OCI-LY7 (cell line): ENCODE measurements at regions not wholly inside any gene's neighbourhood (a gene's known extent, or its start where the extent isn't known, plus 50 kb on each side); places are given as distances from the start of the nearest gene placed in this dataset.

Source experiments
- BruUV-seq: library from RNA; stranded (reverse); fragments of 400-500 nt; replicated peaks from 2 replicates; lab custom pipeline; 2021; lab: Mats Ljungman, UMichigan
- CTCF ChIA-PET: fragments of 300-600 bp; sonication (Branson Sonifier 250); formaldehyde crosslinking; loops from one replicate; lab custom pipeline; 2022; ENCODE audit warnings: antibody characterized with exemption; ENCODE audit not compliant: unreplicated experiment; lab: Charles Lee
- POLR2A ChIA-PET: fragments of 300-600 bp; sonication (Branson Sonifier 250); formaldehyde crosslinking; loops from one replicate; lab custom pipeline; 2022; ENCODE audit warnings: antibody characterized with exemption; lab: Charles Lee
- DNase-seq: peaks from one replicate; pipeline ENCODE4 v3.0.0-alpha.2; 2015; ENCODE audit warnings: low spot score
- H2AFZ ChIP-seq: fragments of 200-600 bp; sonication (generic), shearing (Covaris generic); 2 replicates; pipeline ENCODE4 v1.6.1; 2014; ENCODE audit warnings: mild to moderate bottlenecking, antibody characterized with exemption, low read length, moderate library complexity
- H3K27ac ChIP-seq: fragments of 200-600 bp; sonication (generic); 2 replicates; pipeline ENCODE4 v1.5.1; 2014; ENCODE audit warnings: mixed run types, low read depth, mild to moderate bottlenecking, moderate library complexity, low read length, inconsistent platforms; ENCODE audit not compliant: poor library complexity, severe bottlenecking
- H3K36me3 ChIP-seq: fragments of 200-600 bp; sonication (generic); 2 replicates; pipeline ENCODE4 v1.6.1; 2014; ENCODE audit warnings: mild to moderate bottlenecking, antibody characterized with exemption, low read length, moderate library complexity, mixed read lengths; ENCODE audit not compliant: insufficient read depth
- H3K4me1 ChIP-seq: fragments of 200-600 bp; sonication (generic); 2 replicates; pipeline ENCODE4 v1.5.1; 2014; ENCODE audit warnings: mild to moderate bottlenecking, low read length; ENCODE audit not compliant: insufficient read depth, poor library complexity, severe bottlenecking
- H3K4me2 ChIP-seq: fragments of 200-600 bp; sonication (generic); 2 replicates; pipeline ENCODE4 v1.6.1; 2014; ENCODE audit warnings: mild to moderate bottlenecking, low read length
- H3K4me3 ChIP-seq: fragments of 200-600 bp; sonication (generic); 2 replicates; pipeline ENCODE4 v1.5.1; 2014; ENCODE audit warnings: mild to moderate bottlenecking, low read depth, low read length; ENCODE audit not compliant: poor library complexity, severe bottlenecking
- H3K79me2 ChIP-seq: fragments of 200-600 bp; sonication (generic); 2 replicates; pipeline ENCODE4 v1.6.1; 2016; ENCODE audit warnings: low read depth, mild to moderate bottlenecking, low read length, moderate library complexity, mixed read lengths; ENCODE audit not compliant: insufficient read depth
- H3K9me2 ChIP-seq: fragments of 200-600 bp; sonication (generic); 2 replicates; pipeline ENCODE4 v1.6.1; 2016; ENCODE audit warnings: mild to moderate bottlenecking, low read length, mixed read lengths; ENCODE audit not compliant: insufficient read depth
- H3K9me3 ChIP-seq: fragments of 200-600 bp; sonication (generic); 2 replicates; pipeline ENCODE4 v1.6.1; 2014; ENCODE audit warnings: mild to moderate bottlenecking, mixed run types, low read length, mixed read lengths
- H4K20me1 ChIP-seq: fragments of 200-600 bp; sonication (generic); 2 replicates; pipeline ENCODE4 v1.6.1; 2014; ENCODE audit warnings: mild to moderate bottlenecking, antibody characterized with exemption, low read length, moderate library complexity, mixed read lengths; ENCODE audit not compliant: insufficient read depth
- EZH2phosphoT487 ChIP-seq: fragments of 200-600 bp; sonication (generic); IDR thresholded peaks from 2 replicates; pipeline ENCODE4 v1.6.1; 2018; ENCODE audit warnings: low read depth, borderline replicate concordance, mild to moderate bottlenecking, mixed run types, antibody characterized with exemption, low read length, moderate library complexity, mixed read lengths
- intact Hi-C: fragments of 100-400 bp; cut with micrococcal nuclease; formaldehyde crosslinking; loops from one replicate; pipeline ENCODE4 v1.10.0; 2022; ENCODE audit not compliant: unreplicated experiment
- TF ChIP-seq, protein P1 (sequence below): fragments of 200-600 bp; sonication (generic); conservative IDR thresholded peaks from 2 replicates; pipeline ENCODE4 v1.5.1; 2014; ENCODE audit warnings: mild to moderate bottlenecking, antibody characterized with exemption, low read length, moderate library complexity, mixed read lengths

DNA sequence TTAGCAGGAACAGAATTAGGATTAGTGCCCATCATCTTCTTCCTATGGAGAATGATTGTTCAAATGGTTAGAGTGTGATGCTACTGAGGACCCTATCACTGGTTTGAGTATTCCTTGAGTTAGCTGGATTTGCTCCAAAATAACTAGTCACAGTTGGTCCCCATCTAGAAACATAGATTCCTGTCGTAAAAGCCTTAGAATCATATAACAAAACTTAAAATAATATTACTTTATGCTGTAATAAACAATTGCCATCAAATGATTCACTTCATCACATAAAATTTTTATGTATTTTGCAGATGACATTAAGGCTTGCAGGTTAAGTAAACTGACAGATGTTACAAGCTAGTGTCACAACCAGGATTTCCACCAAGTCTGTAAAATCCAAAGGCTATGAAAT, 209.8 kb downstream of the CCER1 start:
- Histone ChIP-seq H3K4me2 (no peak overlapping the region), H2AFZ (no peak overlapping the region), H3K9me3 (no peaks in the 10 kb centered on the region), H4K20me1 (no peaks in the 10 kb centered on the region), H3K36me3 (no peaks in the 10 kb centered on the region), H3K4me3 (no peak overlapping the region), H3K4me1 (no peaks in the 10 kb centered on the region), H3K79me2 (no peaks in the 10 kb centered on the region), H3K27ac (no peak overlapping the region), H3K9me2 (no peaks in the 10 kb centered on the region)
- intact Hi-C loops = no loop called here
- BruUV-seq = no TSS peak
- TF ChIP-seq EZH2phosphoT487 = no peak
- TF ChIP-seq, protein P1, sequence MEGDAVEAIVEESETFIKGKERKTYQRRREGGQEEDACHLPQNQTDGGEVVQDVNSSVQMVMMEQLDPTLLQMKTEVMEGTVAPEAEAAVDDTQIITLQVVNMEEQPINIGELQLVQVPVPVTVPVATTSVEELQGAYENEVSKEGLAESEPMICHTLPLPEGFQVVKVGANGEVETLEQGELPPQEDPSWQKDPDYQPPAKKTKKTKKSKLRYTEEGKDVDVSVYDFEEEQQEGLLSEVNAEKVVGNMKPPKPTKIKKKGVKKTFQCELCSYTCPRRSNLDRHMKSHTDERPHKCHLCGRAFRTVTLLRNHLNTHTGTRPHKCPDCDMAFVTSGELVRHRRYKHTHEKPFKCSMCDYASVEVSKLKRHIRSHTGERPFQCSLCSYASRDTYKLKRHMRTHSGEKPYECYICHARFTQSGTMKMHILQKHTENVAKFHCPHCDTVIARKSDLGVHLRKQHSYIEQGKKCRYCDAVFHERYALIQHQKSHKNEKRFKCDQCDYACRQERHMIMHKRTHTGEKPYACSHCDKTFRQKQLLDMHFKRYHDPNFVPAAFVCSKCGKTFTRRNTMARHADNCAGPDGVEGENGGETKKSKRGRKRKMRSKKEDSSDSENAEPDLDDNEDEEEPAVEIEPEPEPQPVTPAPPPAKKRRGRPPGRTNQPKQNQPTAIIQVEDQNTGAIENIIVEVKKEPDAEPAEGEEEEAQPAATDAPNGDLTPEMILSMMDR = no peak
- POLR2A ChIA-PET = interaction anchor here (0.6 kb wide), 1 partner anchor 78 kb away, joined by 4 read pairs; no protein-coding TSS in a partner anchor
- no peak for DNase-seq
- CTCF ChIA-PET = no interaction called here

DNA sequence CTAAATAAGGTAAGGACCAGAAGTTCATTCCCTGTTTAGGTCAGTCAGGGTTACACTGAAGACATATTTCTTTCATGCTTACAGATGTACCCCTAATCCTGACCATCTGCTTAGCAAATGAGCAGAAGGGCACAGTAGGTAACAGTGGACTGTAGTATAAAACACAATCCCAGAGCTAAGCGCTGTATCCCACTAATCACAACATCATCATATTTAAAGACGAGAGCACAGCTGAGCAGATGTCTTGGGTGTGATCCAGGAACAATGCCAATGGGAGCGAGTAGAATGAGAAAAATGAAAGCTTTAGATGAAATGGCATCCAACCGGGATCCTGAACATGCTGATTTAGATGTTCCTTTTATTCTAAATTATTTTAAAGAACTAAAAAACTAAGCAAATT, 213.4 kb downstream of the CCER1 start:
- no TSS peak for BruUV-seq
- Histone ChIP-seq H3K9me3 (no peaks in the 10 kb centered on the region), H3K4me2 (no peak overlapping the region), H3K9me2 (no peaks in the 10 kb centered on the region), H3K4me1 (no peaks in the 10 kb centered on the region), H3K79me2 (no peaks in the 10 kb centered on the region), H3K36me3 (no peaks in the 10 kb centered on the region), H2AFZ (no peak overlapping the region), H3K4me3 (no peak overlapping the region), H3K27ac (no peak overlapping the region), H4K20me1 (no peaks in the 10 kb centered on the region)
- intact Hi-C loops = no loop called here
- ChIA-PET POLR2A (no interaction called here), CTCF (no interaction called here)
- TF ChIP-seq EZH2phosphoT487 = no peak
- no peak for DNase-seq

DNA sequence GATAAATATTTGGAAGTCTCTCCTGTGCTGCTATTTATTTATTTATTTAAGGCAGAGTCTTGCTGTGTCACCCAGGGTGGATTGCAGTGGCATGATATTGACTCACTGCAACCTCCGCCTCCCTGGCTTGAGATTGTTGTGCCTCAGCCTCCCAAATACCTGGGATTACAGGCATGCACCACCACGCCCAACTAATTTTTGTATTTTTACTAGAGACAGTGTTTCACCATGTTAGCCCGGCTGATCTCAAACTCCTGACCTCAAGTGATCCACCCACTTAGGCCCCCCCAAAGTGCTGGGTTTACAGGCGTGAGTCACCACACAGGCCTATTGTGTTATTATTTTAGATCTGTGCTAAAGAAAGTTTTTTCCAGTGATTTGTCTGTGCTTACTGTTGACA, 225.2 kb downstream of the CCER1 start:
- no peak overlapping the region for H2AFZ ChIP-seq

DNA sequence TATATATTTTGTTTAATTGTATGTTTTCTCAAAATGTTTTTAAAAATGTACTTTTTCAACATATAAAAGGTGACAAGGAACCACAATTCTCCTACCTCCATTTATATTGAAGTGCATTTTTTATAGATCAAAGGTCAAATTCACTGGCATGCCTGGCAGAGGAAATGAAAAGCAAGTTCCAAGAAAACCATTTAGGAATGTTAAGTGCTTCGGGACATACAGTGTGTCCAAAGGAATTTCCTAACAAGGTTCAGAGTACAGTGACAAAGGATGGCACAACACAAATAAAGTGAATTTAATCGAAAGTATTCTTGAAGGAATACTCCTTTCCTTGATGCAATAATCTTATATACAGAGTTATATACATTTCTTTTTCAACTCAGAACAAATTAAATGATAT, 242.3 kb downstream of the CCER1 start:
- intact Hi-C loops = no loop called here
- BruUV-seq = no TSS peak
- Histone ChIP-seq H3K79me2 (no peaks in the 10 kb centered on the region), H2AFZ (no peak overlapping the region), H3K4me3 (no peak overlapping the region), H3K4me2 (no peak overlapping the region), H3K27ac (no peak overlapping the region), H3K9me3 (no peaks in the 10 kb centered on the region), H3K4me1 (no peaks in the 10 kb centered on the region), H3K9me2 (no peaks in the 10 kb centered on the region), H4K20me1 (no peaks in the 10 kb centered on the region), H3K36me3 (no peaks in the 10 kb centered on the region)
- TF ChIP-seq EZH2phosphoT487 = no peak
- TF ChIP-seq, protein P1 = no peak
- DNase-seq = no peak
- ChIA-PET POLR2A (no interaction called here), CTCF (no interaction called here)

More for the DNA sequence above, 225.2 kb downstream of the CCER1 start:
- H3K9me3 ChIP-seq = no peaks in the 10 kb centered on the region
- intact Hi-C loops = no loop called here
- TF ChIP-seq EZH2phosphoT487 = no peak
- no peak overlapping the region for H3K4me2 ChIP-seq
- no peaks in the 10 kb centered on the region for H3K4me1 ChIP-seq
- POLR2A ChIA-PET = no interaction called here
- H3K36me3 ChIP-seq = no peaks in the 10 kb centered on the region
- H3K79me2 ChIP-seq = no peaks in the 10 kb centered on the region
- H3K9me2 ChIP-seq = no peaks in the 10 kb centered on the region
- H3K4me3 ChIP-seq = no peak overlapping the region
- H3K27ac ChIP-seq = no peak overlapping the region
- BruUV-seq = no TSS peak
- CTCF ChIA-PET = no interaction called here
- no peaks in the 10 kb centered on the region for H4K20me1 ChIP-seq
- no peak for DNase-seq
